H9 (cell line): ENCODE measurements at regions not wholly inside any gene's neighbourhood (a gene's known extent, or its start where the extent isn't known, plus 50 kb on each side); places are given as distances from the start of the nearest gene placed in this dataset.

Experiments used
- DNase-seq: peaks from one replicate; pipeline ENCODE4 v3.0.0-alpha.2; 2017
- H2AFZ ChIP-seq: one replicate; pipeline ENCODE4 v1.6.1; 2013; ENCODE audit warnings: mild to moderate bottlenecking, low read length, control low read depth, moderate library complexity
- H2AK5ac ChIP-seq: 2 replicates; pipeline ENCODE4 v1.6.1; 2013; ENCODE audit warnings: low read length, control low read depth, mixed read lengths; ENCODE audit not compliant: insufficient read length
- H2BK120ac ChIP-seq: one replicate; pipeline ENCODE4 v1.6.1; 2013; ENCODE audit warnings: low read depth, mild to moderate bottlenecking, low read length, control low read depth, inconsistent platforms; ENCODE audit not compliant: poor library complexity, severe bottlenecking
- H2BK12ac ChIP-seq: 2 replicates; pipeline ENCODE4 v1.6.1; 2013; ENCODE audit warnings: low read length, control low read depth, mixed read lengths, low read depth; ENCODE audit not compliant: insufficient read length
- H2BK15ac ChIP-seq: 2 replicates; pipeline ENCODE4 v1.6.1; 2013; ENCODE audit warnings: low read depth, low read length, control low read depth
- H2BK20ac ChIP-seq: one replicate; pipeline ENCODE4 v1.6.1; 2013; ENCODE audit warnings: low read depth, mild to moderate bottlenecking, low read length, control low read depth, inconsistent platforms; ENCODE audit not compliant: poor library complexity, severe bottlenecking
- H2BK5ac ChIP-seq: 2 replicates; pipeline ENCODE4 v1.6.1; 2013; ENCODE audit warnings: low read length, control low read depth, mixed read lengths; ENCODE audit not compliant: insufficient read length
- H3K14ac ChIP-seq: 2 replicates; pipeline ENCODE4 v1.6.1; 2013; ENCODE audit warnings: low read length, control low read depth; ENCODE audit not compliant: insufficient read depth
- H3K18ac ChIP-seq: 2 replicates; pipeline ENCODE4 v1.6.1; 2013; ENCODE audit warnings: low read depth, mild to moderate bottlenecking, mixed read lengths, low read length, control low read depth; ENCODE audit not compliant: insufficient read length
- H3K23ac ChIP-seq: 2 replicates; pipeline ENCODE4 v1.6.1; 2013; ENCODE audit warnings: low read length, control low read depth, mixed read lengths, low read depth; ENCODE audit not compliant: insufficient read length
- H3K23me2 ChIP-seq: 2 replicates; pipeline ENCODE4 v1.6.1; 2013; ENCODE audit warnings: low read depth, mild to moderate bottlenecking, mixed read lengths, low read length, control low read depth; ENCODE audit not compliant: insufficient read length, poor library complexity, severe bottlenecking
- H3K27ac ChIP-seq: 2 replicates; pipeline ENCODE4 v1.5.1; 2013; ENCODE audit warnings: low read length, control low read depth, mixed read lengths, low read depth; ENCODE audit not compliant: insufficient read length
- H3K27me3 ChIP-seq: 2 replicates; pipeline ENCODE4 v1.6.1; 2013; ENCODE audit warnings: low read length, control low read depth, inconsistent platforms; ENCODE audit not compliant: insufficient read depth
- H3K4ac ChIP-seq: 2 replicates; pipeline ENCODE4 v1.6.1; 2013; ENCODE audit warnings: low read depth, mild to moderate bottlenecking, control low read depth, inconsistent platforms, low read length, moderate library complexity
- H3K4me1 ChIP-seq: 2 replicates; pipeline ENCODE4 v1.6.1; 2013; ENCODE audit warnings: low read length, control low read depth, inconsistent platforms; ENCODE audit not compliant: insufficient read depth
- H3K4me2 ChIP-seq: 2 replicates; pipeline ENCODE4 v1.6.1; 2013; ENCODE audit warnings: low read length, control low read depth, mixed read lengths; ENCODE audit not compliant: insufficient read length, insufficient read depth
- H3K56ac ChIP-seq: 2 replicates; pipeline ENCODE4 v1.6.1; 2013; ENCODE audit warnings: low read depth, mild to moderate bottlenecking, mixed read lengths, low read length, control low read depth; ENCODE audit not compliant: insufficient read length
- H3K79me1 ChIP-seq: 2 replicates; pipeline ENCODE4 v1.6.1; 2013; ENCODE audit warnings: low read depth, mild to moderate bottlenecking, moderate library complexity, low read length, control low read depth, inconsistent platforms; ENCODE audit not compliant: insufficient read depth, poor library complexity, severe bottlenecking
- H3K79me2 ChIP-seq: 2 replicates; pipeline ENCODE4 v1.6.1; 2013; ENCODE audit warnings: low read length, control low read depth, inconsistent platforms; ENCODE audit not compliant: insufficient read depth
- H3K9ac ChIP-seq: 2 replicates; pipeline ENCODE4 v1.6.1; 2013; ENCODE audit warnings: low read length, control low read depth, mixed read lengths; ENCODE audit not compliant: insufficient read length; ENCODE audit errors: extremely low read depth
- H3K9me3 ChIP-seq: one replicate; pipeline ENCODE4 v1.6.1; 2013; ENCODE audit warnings: low read depth, low read length, inconsistent platforms; ENCODE audit not compliant: control insufficient read depth
- H3T11ph ChIP-seq: one replicate; pipeline ENCODE4 v1.6.1; 2013; ENCODE audit warnings: mild to moderate bottlenecking, low read length, control low read depth, inconsistent platforms
- H4K20me1 ChIP-seq: one replicate; pipeline ENCODE4 v1.6.1; 2013; ENCODE audit not compliant: control insufficient read depth, insufficient read length, insufficient read depth
- H4K5ac ChIP-seq: 2 replicates; pipeline ENCODE4 v1.6.1; 2013; ENCODE audit warnings: low read depth, mild to moderate bottlenecking, mixed read lengths, low read length, control low read depth; ENCODE audit not compliant: insufficient read length
- H4K8ac ChIP-seq: replicated peaks from 2 replicates; pipeline ENCODE4 v1.6.1; 2013; ENCODE audit warnings: low read length, control low read depth, mixed read lengths, low read depth; ENCODE audit not compliant: insufficient read length
- H4K91ac ChIP-seq: 2 replicates; pipeline ENCODE4 v1.6.1; 2013; ENCODE audit warnings: low read depth, mild to moderate bottlenecking, moderate library complexity, mixed read lengths, low read length, control low read depth; ENCODE audit not compliant: insufficient read length
- H3K27ac Mint-ChIP-seq, 3 experiments: 2 replicates in 2 of 3; 3 replicates in 1 of 3; pipeline ENCODE4 v1.8.0; 2020 to 2021; ENCODE audit warnings: mixed read lengths in 3 of 3, mild to moderate bottlenecking in 1 of 3, moderate library complexity in 1 of 3
- H3K27me3 Mint-ChIP-seq: 2 replicates; pipeline ENCODE4 v1.8.0; 2021; ENCODE audit warnings: low read depth, mild to moderate bottlenecking, moderate library complexity, mixed read lengths
- H3K36me3 Mint-ChIP-seq, 3 experiments: 2 replicates in 2 of 3; 3 replicates in 1 of 3; pipeline ENCODE4 v1.8.0; 2020 to 2021; ENCODE audit warnings: low read depth in 3 of 3, mixed read lengths in 3 of 3; ENCODE audit not compliant: insufficient read depth in 1 of 3
- H3K4me1 Mint-ChIP-seq, 2 experiments: 2 replicates each; pipeline ENCODE4 v1.8.0; 2020; ENCODE audit warnings: mixed read lengths in 2 of 2
- H3K4me3 Mint-ChIP-seq, 2 experiments: 2 replicates in 1 of 2; 3 replicates in 1 of 2; pipeline ENCODE4 v1.8.0; 2020 to 2021; ENCODE audit warnings: mild to moderate bottlenecking in 2 of 2, mixed read lengths in 2 of 2, moderate library complexity in 1 of 2
- H3K9me3 Mint-ChIP-seq, 2 experiments: 2 replicates in 1 of 2; 3 replicates in 1 of 2; pipeline ENCODE4 v1.8.0; 2020; ENCODE audit warnings: mild to moderate bottlenecking in 2 of 2, mixed read lengths in 2 of 2, moderate library complexity in 1 of 2
- CTCF ChIP-seq: fragments of 200-600 bp; sonication (generic); conservative IDR thresholded peaks from 3 replicates; pipeline ENCODE4 v1.8.0; 2021; ENCODE audit warnings: antibody characterized with exemption, mild to moderate bottlenecking
- WGBS: extraction: QIAGEN DNeasy Blood & Tissue Kit; methylation state at CpG from one replicate; pipeline ENCODE4 v1.1.7; 2013; ENCODE audit warnings: missing lambda C conversion rate, low lambda C conversion rate, mixed read lengths; ENCODE audit not compliant: insufficient read length; ENCODE audit errors: extremely low coverage; 5-methylcytosine and 5-hydroxymethylcytosine counted together

- Mint-ChIP-seq H3K4me3 (no peak overlapping the region), H3K4me1 (peaks cover 10 to 13% of the 10 kb centered on the region in 2 experiments), H3K9me3 (no peaks in the 10 kb centered on the region; a peak in 2 of 5 replicates), H3K36me3 (no peaks in the 10 kb centered on the region), H3K27ac (peak overlapping the region in 1 of 3 experiments; percentile 37; a peak in 1 of 7 replicates), H3K27me3 (peaks cover 5% of the 10 kb centered on the region)
- H3K27me3 ChIP-seq = no peaks in the 10 kb centered on the region; the same call in 1 of the 2 replicates
- H2AFZ ChIP-seq = no peak overlapping the region
- no peak overlapping the region for H3T11ph ChIP-seq
- H4K8ac ChIP-seq = no peak overlapping the region
- H3K4me1 ChIP-seq = no peaks in the 10 kb centered on the region; the same call in 1 of the 2 replicates
- no peak for TF ChIP-seq CTCF
- no peak for DNase-seq
- H3K9ac ChIP-seq = no peak overlapping the region
- H3K27ac ChIP-seq = no peak overlapping the region
- no peak overlapping the region for H3K18ac ChIP-seq
- H3K79me2 ChIP-seq = no peaks in the 10 kb centered on the region; the same call in 1 of the 2 replicates
- no peak overlapping the region for H3K56ac ChIP-seq
- H3K14ac ChIP-seq = no peak overlapping the region
- no peak overlapping the region for H3K4me2 ChIP-seq
- no peaks in the 10 kb centered on the region for H3K79me1 ChIP-seq
- H2AK5ac ChIP-seq = no peak overlapping the region
- H4K91ac ChIP-seq = no peak overlapping the region
- no peak overlapping the region for H3K4ac ChIP-seq
- no peak overlapping the region for H2BK12ac ChIP-seq
- no peaks in the 10 kb centered on the region for H4K20me1 ChIP-seq
- H4K5ac ChIP-seq = no peak overlapping the region
- H3K23ac ChIP-seq = no peak overlapping the region
- no peak overlapping the region for H2BK15ac ChIP-seq
- no peak overlapping the region for H2BK20ac ChIP-seq
- no peaks in the 10 kb centered on the region for H3K23me2 ChIP-seq
- no peak overlapping the region for H2BK120ac ChIP-seq
- H2BK5ac ChIP-seq = peak overlapping the region; percentile 41
- no CpG with 5 or more reads among the region's 3 CpGs for WGBS
- H3K9me3 ChIP-seq = no peaks in the 10 kb centered on the region
Measured at GRCh38 chr2:23148342-23148741, 236.6 kb upstream of the KLHL29 start.
